ENCODE measurements at regions not wholly inside any gene's neighbourhood (a gene's known extent, or its start where the extent isn't known, plus 50 kb on each side); places are given as distances from the start of the nearest gene placed in this dataset.

DNA sequence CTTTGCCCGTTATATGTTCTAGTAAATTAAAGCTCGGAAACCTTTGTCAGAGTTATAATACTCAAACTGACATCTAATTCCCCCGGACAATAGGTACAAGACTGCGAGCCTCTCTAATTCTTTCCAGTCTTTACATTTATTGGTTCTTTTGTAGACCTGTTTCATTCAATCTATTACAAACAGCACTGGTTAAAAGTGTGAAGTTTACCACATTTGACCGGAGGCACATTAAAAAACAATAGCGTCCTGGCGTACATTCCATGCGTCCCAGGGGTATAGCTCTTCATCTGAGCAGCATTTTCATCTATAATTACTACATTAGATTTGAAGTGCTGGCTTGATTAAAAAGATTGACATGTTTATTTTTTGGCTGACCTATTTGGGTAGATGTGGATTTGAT lies 49.9 kb upstream of the TENM3 start:
- TF ChIP-seq, protein P1, sequence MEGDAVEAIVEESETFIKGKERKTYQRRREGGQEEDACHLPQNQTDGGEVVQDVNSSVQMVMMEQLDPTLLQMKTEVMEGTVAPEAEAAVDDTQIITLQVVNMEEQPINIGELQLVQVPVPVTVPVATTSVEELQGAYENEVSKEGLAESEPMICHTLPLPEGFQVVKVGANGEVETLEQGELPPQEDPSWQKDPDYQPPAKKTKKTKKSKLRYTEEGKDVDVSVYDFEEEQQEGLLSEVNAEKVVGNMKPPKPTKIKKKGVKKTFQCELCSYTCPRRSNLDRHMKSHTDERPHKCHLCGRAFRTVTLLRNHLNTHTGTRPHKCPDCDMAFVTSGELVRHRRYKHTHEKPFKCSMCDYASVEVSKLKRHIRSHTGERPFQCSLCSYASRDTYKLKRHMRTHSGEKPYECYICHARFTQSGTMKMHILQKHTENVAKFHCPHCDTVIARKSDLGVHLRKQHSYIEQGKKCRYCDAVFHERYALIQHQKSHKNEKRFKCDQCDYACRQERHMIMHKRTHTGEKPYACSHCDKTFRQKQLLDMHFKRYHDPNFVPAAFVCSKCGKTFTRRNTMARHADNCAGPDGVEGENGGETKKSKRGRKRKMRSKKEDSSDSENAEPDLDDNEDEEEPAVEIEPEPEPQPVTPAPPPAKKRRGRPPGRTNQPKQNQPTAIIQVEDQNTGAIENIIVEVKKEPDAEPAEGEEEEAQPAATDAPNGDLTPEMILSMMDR (IDR thresholded peaks at IDR 0.05), result no peak
- no peak for TF ChIP-seq POLR2A (IDR thresholded peaks at IDR 0.05)
